Caco-2 (cell line): ENCODE measurements at regions not wholly inside any gene's neighbourhood (a gene's known extent, or its start where the extent isn't known, plus 50 kb on each side); places are given as distances from the start of the nearest gene placed in this dataset.

Source experiments
- BruUV-seq: library from RNA; stranded (reverse); fragments of 400-500 nt; replicated peaks from 2 replicates; lab custom pipeline; 2021; lab: Mats Ljungman, UMichigan
- CTCF ChIA-PET: fragments of 300-600 bp; sonication (Branson Sonifier 250); formaldehyde crosslinking; loops from one replicate; lab custom pipeline; 2022; ENCODE audit warnings: antibody characterized with exemption; lab: Charles Lee
- POLR2A ChIA-PET: fragments of 300-600 bp; sonication (Branson Sonifier 250); formaldehyde crosslinking; loops from one replicate; lab custom pipeline; 2022; ENCODE audit warnings: antibody characterized with exemption; lab: Charles Lee
- DNase-seq, 2 experiments: peaks; one replicate each; pipeline versions ENCODE4 v3.0.0 to v3.0.0-alpha.2; 2020 to 2022
- H3K27me3 ChIP-seq: replicated peaks from 2 replicates; pipeline ENCODE4 v1.6.0; 2011; ENCODE audit warnings: low read length; ENCODE audit not compliant: control insufficient read depth, insufficient read depth
- H3K36me3 ChIP-seq: 2 replicates; pipeline ENCODE4 v1.5.1; 2011; ENCODE audit warnings: low read length; ENCODE audit not compliant: control insufficient read depth, insufficient read depth
- H3K4me1 ChIP-seq: fragments of 250-450 bp; sonication (Bioruptor Pico); 2 replicates; pipeline ENCODE4 v1.5.1; 2020; ENCODE audit warnings: mild to moderate bottlenecking
- H3K4me3 ChIP-seq: 2 replicates; pipeline ENCODE4 v1.5.1; 2011; ENCODE audit warnings: low read depth, mild to moderate bottlenecking, control low read depth, low read length
- H3K9me3 ChIP-seq: fragments of 250-450 bp; sonication (Bioruptor Pico); 2 replicates; pipeline ENCODE4 v1.5.1; 2020; ENCODE audit warnings: mild to moderate bottlenecking, moderate library complexity
- H3K27ac Mint-ChIP-seq: one replicate; pipeline ENCODE4 v1.8.0; 2022; ENCODE audit warnings: mixed read lengths; ENCODE audit not compliant: unreplicated experiment
- H3K27me3 Mint-ChIP-seq: one replicate; pipeline ENCODE4 v1.8.0; 2022; ENCODE audit warnings: mixed read lengths; ENCODE audit not compliant: insufficient read depth, unreplicated experiment
- H3K36me3 Mint-ChIP-seq: one replicate; pipeline ENCODE4 v1.8.0; 2022; ENCODE audit warnings: mild to moderate bottlenecking, mixed read lengths; ENCODE audit not compliant: insufficient read depth, unreplicated experiment
- H3K4me1 Mint-ChIP-seq: one replicate; pipeline ENCODE4 v1.8.0; 2022; ENCODE audit warnings: low read depth, mixed read lengths; ENCODE audit not compliant: unreplicated experiment
- H3K4me3 Mint-ChIP-seq: one replicate; pipeline ENCODE4 v1.8.0; 2022; ENCODE audit warnings: mild to moderate bottlenecking, moderate library complexity, mixed read lengths; ENCODE audit not compliant: unreplicated experiment
- H3K9me3 Mint-ChIP-seq: one replicate; pipeline ENCODE4 v1.8.0; 2022; ENCODE audit warnings: mixed read lengths; ENCODE audit not compliant: unreplicated experiment
- intact Hi-C: fragments of 100-400 bp; cut with micrococcal nuclease; formaldehyde crosslinking; loops from one replicate; pipeline ENCODE4 v1.10.0; 2022; ENCODE audit not compliant: unreplicated experiment
- TF ChIP-seq, protein P1 (sequence below), 2 experiments: fragments of 200-600 bp in 1 of 2; IDR thresholded peaks; 1 replicate in 1 of 2; 2 replicates in 1 of 2; pipeline versions ENCODE4 v1.5.1 to v1.8.0; 2011 to 2022; ENCODE audit warnings: antibody characterized with exemption in 1 of 2, control low read depth in 1 of 2, inconsistent platforms in 1 of 2, low read depth in 1 of 2, low read length in 1 of 2, mild to moderate bottlenecking in 1 of 2, moderate library complexity in 1 of 2; ENCODE audit not compliant: insufficient read depth in 1 of 2, severe bottlenecking in 1 of 2, unreplicated experiment in 1 of 2

DNA sequence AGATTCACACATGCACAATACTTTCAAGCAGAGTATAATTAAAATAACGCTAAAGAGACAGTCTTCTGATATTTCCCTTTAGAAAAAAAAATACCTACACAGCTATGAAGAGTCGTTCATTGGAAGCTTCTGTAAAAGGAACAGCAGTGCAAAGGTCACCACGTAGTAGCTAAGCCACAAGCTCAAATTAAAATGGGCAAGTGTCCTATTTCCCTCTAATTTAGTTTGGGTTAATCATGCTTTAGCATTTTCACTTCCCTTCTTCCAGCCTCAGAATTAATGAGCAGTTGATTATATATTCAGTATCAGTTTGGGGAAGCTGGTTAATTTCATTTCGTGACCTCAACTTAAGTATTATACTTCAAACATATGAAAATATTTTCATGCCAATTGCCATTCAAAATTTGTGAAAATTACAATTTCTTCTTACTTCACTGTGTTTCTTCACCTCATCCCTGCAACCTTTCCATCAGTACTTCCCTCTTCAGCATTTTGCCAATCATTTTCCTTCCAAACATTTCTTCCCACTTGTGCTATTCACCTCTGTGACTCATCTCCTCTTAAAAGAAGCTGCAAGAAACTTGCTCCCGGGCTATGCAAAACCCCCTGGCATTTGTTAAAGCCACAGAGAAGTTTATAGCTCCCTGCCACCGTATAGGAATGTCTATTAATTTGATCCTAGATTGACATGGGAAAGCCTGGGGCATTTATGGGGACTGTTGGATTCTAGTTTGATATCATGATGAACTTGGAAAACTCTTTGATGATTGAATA lies 83.0 kb downstream of the DMRTA1 start:
- Histone ChIP-seq H3K36me3 (no peaks in the 10 kb centered on the region), H3K27me3 (no peaks in the 10 kb centered on the region), H3K4me1 (no peaks in the 10 kb centered on the region), H3K4me3 (no peak overlapping the region), H3K9me3 (no peaks in the 10 kb centered on the region)
- ChIA-PET POLR2A (no interaction called here), CTCF (no interaction called here)
- Mint-ChIP-seq H3K4me1 (no peaks in the 10 kb centered on the region), H3K4me3 (no peak overlapping the region), H3K36me3 (no peaks in the 10 kb centered on the region), H3K27ac (no peak overlapping the region), H3K9me3 (no peaks in the 10 kb centered on the region), H3K27me3 (no peaks in the 10 kb centered on the region)
- no peak for DNase-seq
- intact Hi-C loops, result no loop called here
- BruUV-seq, result no TSS peak
- TF ChIP-seq, protein P1, sequence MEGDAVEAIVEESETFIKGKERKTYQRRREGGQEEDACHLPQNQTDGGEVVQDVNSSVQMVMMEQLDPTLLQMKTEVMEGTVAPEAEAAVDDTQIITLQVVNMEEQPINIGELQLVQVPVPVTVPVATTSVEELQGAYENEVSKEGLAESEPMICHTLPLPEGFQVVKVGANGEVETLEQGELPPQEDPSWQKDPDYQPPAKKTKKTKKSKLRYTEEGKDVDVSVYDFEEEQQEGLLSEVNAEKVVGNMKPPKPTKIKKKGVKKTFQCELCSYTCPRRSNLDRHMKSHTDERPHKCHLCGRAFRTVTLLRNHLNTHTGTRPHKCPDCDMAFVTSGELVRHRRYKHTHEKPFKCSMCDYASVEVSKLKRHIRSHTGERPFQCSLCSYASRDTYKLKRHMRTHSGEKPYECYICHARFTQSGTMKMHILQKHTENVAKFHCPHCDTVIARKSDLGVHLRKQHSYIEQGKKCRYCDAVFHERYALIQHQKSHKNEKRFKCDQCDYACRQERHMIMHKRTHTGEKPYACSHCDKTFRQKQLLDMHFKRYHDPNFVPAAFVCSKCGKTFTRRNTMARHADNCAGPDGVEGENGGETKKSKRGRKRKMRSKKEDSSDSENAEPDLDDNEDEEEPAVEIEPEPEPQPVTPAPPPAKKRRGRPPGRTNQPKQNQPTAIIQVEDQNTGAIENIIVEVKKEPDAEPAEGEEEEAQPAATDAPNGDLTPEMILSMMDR (IDR thresholded peaks at IDR 0.05; ENCODE audit: insufficient read depth in 1 of 2, low read depth in 1 of 2, low read length in 1 of 2, severe bottlenecking in 1 of 2, unreplicated experiment in 1 of 2), result no peak

GRCh38 chr9:22535780-22536179 lies 89.2 kb downstream of the DMRTA1 start:
- TF ChIP-seq, protein P1 (IDR thresholded peaks at IDR 0.05; ENCODE audit: insufficient read depth in 1 of 2, low read depth in 1 of 2, low read length in 1 of 2, severe bottlenecking in 1 of 2, unreplicated experiment in 1 of 2), result no peak
- Mint-ChIP-seq H3K36me3 (no peaks in the 10 kb centered on the region), H3K9me3 (no peaks in the 10 kb centered on the region), H3K4me3 (no peak overlapping the region), H3K27ac (no peak overlapping the region), H3K27me3 (no peaks in the 10 kb centered on the region), H3K4me1 (no peaks in the 10 kb centered on the region)
- Histone ChIP-seq H3K4me3 (no peak overlapping the region), H3K27me3 (no peaks in the 10 kb centered on the region), H3K36me3 (no peaks in the 10 kb centered on the region), H3K9me3 (no peaks in the 10 kb centered on the region), H3K4me1 (no peaks in the 10 kb centered on the region)
- CTCF ChIA-PET, result no interaction called here
- POLR2A ChIA-PET, result no interaction called here
- no peak for DNase-seq
- no TSS peak for BruUV-seq
- intact Hi-C loops, result no loop called here

DNA sequence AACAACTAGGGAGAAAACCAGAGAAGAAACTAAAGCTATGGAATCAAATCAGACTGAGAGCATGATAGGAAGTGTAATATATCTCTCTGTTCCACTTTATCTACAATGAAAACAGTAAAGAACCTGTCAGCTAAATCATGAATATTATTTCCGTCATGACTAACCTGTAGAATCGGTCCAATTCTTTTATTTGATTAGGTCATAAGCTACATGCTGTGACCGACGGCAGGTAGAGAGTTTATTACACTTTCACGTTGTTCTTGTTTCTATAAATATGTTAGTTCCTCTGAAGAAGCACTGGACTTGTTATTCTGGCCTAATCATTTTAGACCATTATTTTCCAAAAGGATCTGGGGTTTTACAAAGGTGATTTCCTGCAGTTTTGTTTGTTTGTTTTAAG lies 91.1 kb downstream of the DMRTA1 start:
- no peak for DNase-seq
- no peaks in the 10 kb centered on the region for H3K4me1 ChIP-seq
- TF ChIP-seq, protein P1 (IDR thresholded peaks at IDR 0.05; ENCODE audit: insufficient read depth in 1 of 2, low read depth in 1 of 2, low read length in 1 of 2, severe bottlenecking in 1 of 2, unreplicated experiment in 1 of 2), result no peak
- Mint-ChIP-seq H3K27me3 (no peaks in the 10 kb centered on the region), H3K4me3 (no peak overlapping the region), H3K36me3 (no peaks in the 10 kb centered on the region), H3K4me1 (no peaks in the 10 kb centered on the region), H3K27ac (no peak overlapping the region), H3K9me3 (no peaks in the 10 kb centered on the region)
- intact Hi-C loops, result no loop called here
- H3K27me3 ChIP-seq, result no peaks in the 10 kb centered on the region
- H3K36me3 ChIP-seq, result no peaks in the 10 kb centered on the region
- H3K4me3 ChIP-seq, result no peak overlapping the region
- BruUV-seq, result no TSS peak
- no peaks in the 10 kb centered on the region for H3K9me3 ChIP-seq
- CTCF ChIA-PET, result no interaction called here
- POLR2A ChIA-PET, result no interaction called here
